ENCODE measurements at regions not wholly inside any gene's neighbourhood (a gene's known extent, or its start where the extent isn't known, plus 50 kb on each side); places are given as distances from the start of the nearest gene placed in this dataset.

GRCh38 chr12:45581112-45581511 lies 148.4 kb upstream of the ARID2 start:
- no peak for TF ChIP-seq JUN (IDR thresholded peaks at IDR 0.05; ENCODE audit: borderline replicate concordance, insufficient read depth, insufficient read length, low read depth)
- TF ChIP-seq CTCF (IDR thresholded peaks at IDR 0.05; ENCODE audit: extremely low read depth in 1 of 2, insufficient read depth in 1 of 2, low read depth in 1 of 2, low read length in 2 of 2): no peak
- TF ChIP-seq, protein P1, sequence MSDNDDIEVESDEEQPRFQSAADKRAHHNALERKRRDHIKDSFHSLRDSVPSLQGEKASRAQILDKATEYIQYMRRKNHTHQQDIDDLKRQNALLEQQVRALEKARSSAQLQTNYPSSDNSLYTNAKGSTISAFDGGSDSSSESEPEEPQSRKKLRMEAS (IDR thresholded peaks at IDR 0.05; ENCODE audit: insufficient read depth, insufficient read length): no peak

All from endothelial cell of umbilical vein (primary cell).